Choroid plexus epithelial cell (primary cell): ENCODE measurements at regions not wholly inside any gene's neighbourhood (a gene's known extent, or its start where the extent isn't known, plus 50 kb on each side); places are given as distances from the start of the nearest gene placed in this dataset.
"Not testable (repeated sequence)": the region's sequence is repeated elsewhere in the genome, so short reads cannot be mapped to it uniquely, and the experiment has no call there.

Source experiments
- DNase-seq: peaks from one replicate; pipeline ENCODE4 v3.0.0-alpha.2; 2010; ENCODE audit warnings: low read depth
- H3K4me3 ChIP-seq: 2 replicates; pipeline ENCODE4 v1.5.1; 2011; ENCODE audit warnings: low read depth, mild to moderate bottlenecking, control low read depth, low read length, moderate library complexity
- TF ChIP-seq, protein P1 (sequence below): conservative IDR thresholded peaks from 2 replicates; pipeline ENCODE4 v1.5.1; 2011; ENCODE audit warnings: low read depth, mild to moderate bottlenecking, control low read depth, inconsistent platforms, low read length, moderate library complexity

DNA sequence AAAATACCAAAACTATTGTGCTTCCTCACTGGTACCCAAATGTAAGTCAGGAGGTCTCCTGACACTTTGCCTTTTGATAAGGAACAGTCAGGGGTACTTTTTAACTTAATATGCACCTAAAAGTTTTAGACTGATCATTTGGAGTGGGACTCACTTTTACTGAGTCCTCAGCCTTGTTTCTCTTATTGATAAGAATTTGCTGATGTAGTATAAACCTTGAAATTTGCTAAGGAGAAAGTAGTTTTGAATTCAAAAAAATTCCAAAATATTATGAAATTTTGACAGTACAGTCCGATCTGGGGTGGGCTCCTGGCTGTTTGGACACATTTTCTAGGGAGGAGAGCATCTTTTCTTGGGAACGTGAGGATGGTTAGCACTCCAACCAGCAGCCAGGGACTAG is 91.4 kb upstream of the GATB start:
- H3K4me3 ChIP-seq = no peak overlapping the region
- no peak for DNase-seq
- TF ChIP-seq, protein P1, sequence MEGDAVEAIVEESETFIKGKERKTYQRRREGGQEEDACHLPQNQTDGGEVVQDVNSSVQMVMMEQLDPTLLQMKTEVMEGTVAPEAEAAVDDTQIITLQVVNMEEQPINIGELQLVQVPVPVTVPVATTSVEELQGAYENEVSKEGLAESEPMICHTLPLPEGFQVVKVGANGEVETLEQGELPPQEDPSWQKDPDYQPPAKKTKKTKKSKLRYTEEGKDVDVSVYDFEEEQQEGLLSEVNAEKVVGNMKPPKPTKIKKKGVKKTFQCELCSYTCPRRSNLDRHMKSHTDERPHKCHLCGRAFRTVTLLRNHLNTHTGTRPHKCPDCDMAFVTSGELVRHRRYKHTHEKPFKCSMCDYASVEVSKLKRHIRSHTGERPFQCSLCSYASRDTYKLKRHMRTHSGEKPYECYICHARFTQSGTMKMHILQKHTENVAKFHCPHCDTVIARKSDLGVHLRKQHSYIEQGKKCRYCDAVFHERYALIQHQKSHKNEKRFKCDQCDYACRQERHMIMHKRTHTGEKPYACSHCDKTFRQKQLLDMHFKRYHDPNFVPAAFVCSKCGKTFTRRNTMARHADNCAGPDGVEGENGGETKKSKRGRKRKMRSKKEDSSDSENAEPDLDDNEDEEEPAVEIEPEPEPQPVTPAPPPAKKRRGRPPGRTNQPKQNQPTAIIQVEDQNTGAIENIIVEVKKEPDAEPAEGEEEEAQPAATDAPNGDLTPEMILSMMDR = no peak

DNA sequence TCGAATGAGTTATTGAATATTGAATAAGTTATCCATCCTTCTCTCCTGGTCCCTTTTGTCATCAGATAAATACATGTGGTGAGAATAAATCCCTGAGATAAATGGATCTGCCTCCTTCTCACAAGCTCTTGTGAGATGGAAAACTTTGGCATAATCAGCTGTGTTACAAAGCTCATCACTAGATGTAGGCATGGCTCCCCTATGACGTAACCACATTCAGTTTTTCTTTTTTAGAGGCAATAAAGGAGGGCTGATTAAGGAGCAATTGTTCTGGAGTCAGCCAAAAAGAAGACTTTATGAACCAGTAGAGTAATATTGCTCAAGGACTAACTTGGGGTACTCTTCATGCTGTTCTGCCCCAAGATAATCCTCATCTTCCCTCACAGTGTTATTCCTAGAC is 90.5 kb upstream of the GATB start:
- H3K4me3 ChIP-seq = no peak overlapping the region
- no peak for DNase-seq
- TF ChIP-seq, protein P1 = no peak

DNA sequence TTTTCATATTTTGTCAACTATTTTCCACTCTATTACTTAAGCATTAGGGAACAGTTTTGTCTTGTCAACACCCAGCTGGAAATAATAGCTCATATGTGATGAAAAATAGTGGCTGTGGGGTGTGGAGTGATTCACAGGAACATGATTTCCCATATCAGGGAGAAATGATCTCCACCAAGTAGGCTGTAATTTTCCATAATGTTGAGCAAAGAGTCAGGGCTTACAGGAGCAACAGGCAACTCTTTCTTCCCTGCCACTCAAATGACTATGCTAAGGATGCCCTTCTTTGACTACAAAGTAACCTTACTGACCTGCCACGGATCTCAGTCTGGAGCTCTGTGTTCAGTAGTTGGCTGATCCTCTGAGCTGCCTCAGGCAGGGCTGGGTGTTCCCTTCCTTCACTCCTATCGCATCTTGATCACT is 90.0 kb upstream of the GATB start:
- DNase-seq = peak; percentile 51
- TF ChIP-seq, protein P1 = no peak
- H3K4me3 ChIP-seq = no peak overlapping the region

DNA sequence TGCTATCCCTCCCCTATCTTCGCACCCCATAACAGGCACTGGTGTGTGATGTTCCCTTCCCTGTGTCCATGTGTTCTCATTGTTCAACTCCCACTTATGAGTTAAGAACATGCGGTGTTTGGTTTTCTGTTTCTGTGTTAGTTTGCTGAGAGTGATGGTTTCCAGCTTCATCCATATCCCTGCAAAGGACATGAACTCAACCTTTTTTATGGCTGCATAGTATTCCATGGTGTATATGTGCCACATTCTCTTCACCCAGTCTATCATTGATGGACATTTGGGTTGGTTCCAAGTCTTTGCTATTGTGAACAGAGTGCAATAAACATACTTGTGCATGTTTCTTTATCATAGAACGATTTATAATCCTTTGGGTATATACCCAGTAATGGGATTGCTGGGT is 84.7 kb upstream of the GATB start:
- not testable (repeated sequence) for DNase-seq

DNA sequence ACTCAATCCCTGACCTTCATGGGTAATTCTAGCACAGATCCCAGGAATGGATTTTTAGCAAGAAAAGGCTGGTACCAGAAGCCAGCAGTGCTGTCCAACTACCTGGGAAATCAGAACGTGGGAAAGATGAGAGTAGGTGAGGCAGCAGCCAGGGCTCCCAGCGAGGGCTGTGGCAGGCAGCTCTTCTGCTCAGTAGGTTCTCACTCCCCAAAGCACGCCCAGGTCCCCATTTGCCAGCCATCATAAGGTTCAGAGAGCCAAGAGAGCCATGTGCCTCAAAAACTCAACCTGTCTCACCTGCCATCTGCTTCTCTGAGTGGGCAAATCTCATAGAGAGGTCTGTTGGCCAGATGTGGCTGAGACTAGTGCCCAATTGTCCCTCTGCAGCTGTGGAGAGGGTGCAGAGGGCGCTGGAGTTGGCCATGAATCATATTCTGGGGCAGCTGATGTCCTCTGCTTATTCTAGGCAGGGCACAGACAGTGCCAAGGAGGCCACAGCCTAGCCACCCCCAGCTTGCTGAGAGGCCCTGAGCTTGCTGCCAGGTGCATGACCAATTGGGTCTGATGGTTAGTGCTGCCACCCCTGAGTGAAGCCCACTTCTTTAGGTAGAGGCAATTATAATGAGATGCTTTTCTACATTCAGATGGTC is 81.7 kb upstream of the GATB start:
- TF ChIP-seq, protein P1 = no peak
- no peak overlapping the region for H3K4me3 ChIP-seq
- no peak for DNase-seq

More for the DNA sequence above, 84.7 kb upstream of the GATB start:
- not testable (repeated sequence) for H3K4me3 ChIP-seq

DNA sequence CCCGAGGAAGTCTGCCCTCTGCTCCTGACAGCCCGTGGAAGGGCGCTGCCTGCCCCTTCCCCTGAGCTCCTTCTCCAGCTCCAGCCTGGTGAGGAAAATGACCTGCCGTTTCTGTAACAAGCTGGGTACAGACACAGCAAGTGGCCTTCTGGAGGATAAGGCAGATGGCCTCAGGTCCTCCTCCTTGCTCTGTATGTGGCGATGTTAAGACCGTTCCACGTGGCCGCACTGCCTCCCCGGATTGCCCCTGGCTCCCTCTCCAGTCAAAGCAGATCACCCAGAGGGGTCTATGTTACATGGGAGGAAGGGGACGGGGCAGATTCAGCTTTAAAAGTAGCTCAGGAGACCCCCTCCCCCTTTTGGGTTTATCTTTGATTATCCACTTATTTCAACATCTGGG is 80.3 kb upstream of the GATB start:
- TF ChIP-seq, protein P1 = no peak

DNA sequence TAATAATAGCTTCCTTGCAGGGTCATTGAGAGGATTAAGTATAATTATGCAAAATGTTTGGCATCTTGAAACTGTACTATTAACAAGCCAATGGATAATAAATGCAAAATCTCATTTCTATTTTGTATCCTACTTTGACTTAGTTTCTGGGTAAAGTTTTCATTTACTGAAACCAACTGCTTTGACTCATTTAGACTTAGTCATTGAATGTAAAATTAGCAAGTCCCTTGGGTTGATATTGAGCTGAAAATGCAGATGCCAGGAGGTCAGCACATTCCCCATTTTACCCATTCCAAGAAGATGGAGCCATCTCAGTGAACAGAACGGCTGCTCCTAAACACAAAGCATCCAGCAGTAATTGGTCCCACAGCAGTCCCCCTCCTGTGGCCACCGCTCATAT is 74.7 kb upstream of the GATB start:
- TF ChIP-seq, protein P1 = no peak
- DNase-seq = no peak
- H3K4me3 ChIP-seq = no peak overlapping the region

More for the DNA sequence above, 80.3 kb upstream of the GATB start:
- H3K4me3 ChIP-seq = no peak overlapping the region
- no peak for DNase-seq
